Stimulated activated CD4-positive, alpha-beta T cell treated with anti-CD3 and anti-CD28 coated beads, Interleukin-15, amount 100 ng/mL, for 48 hours (primary cell): ENCODE measurements at regions not wholly inside any gene's neighbourhood (a gene's known extent, or its start where the extent isn't known, plus 50 kb on each side); places are given as distances from the start of the nearest gene placed in this dataset.

Experiments used
- DNase-seq, 2 donors: peaks; one replicate each; pipeline ENCODE4 v3.0.0-alpha.2; 2020; ENCODE audit warnings: low read depth in 2 of 2

DNA sequence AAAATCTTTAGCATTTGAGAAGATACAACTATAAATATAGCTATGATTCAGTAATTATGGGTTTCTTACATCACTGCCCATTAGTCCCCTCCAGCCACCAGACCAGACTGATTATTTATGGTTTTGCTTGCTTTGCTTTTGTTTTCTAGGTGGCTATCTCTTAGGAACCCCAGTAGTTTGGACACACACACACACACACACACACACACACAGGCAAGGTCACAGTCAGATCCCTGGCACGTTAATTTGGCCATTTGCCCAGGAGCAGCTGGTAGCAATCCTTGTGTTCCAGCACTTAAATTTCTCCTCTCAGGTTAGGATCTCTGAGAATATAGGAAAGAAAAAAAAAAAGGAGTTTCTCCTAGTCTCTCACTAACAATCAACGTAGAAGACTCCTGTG is 90.2 kb upstream of the RESF1 start:
- no peak for DNase-seq

DNA sequence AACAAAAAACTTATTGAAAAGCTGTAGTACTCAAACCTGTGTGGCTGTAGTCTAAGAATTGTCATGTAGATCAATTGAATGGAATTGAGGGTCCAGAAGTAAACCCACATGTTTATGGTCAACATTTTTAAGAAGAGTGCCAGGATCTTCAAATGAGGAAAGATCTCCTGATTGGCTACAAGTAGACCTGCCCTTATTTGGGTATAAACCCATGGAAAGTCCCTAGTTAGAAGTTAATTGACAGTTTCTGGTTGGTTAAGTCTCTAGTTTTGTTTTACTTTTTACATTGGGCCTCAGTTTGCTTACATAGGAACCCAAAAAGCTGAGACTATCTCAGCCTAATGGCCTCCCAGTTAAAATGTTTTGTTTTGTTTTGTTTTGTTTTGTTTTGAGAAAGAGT is 91.9 kb upstream of the RESF1 start:
- no peak for DNase-seq

DNA sequence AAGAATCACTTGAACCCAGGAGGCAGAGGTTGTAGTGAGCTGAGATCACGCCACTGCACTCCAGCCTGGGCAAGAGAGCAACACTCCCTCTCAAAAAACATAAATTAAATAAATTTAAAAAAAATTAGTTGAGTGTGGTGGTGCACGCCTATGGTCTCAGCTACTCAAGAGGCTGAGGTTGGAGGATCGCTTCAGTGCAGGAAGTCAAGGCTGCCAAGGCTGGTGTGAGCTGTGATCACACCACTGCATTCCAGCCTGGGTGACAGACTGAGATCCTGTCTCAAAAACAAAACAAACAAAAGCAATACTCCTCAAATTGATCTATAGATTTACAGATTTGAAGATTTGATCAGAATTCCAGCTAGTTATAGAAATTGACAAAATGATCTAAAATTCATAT is 92.7 kb upstream of the RESF1 start:
- no peak for DNase-seq

- DNase-seq = no peak
Observed at GRCh38 chr12:31865023-31865422, 94.2 kb upstream of the RESF1 start.

GRCh38 chr12:31861360-31861759 is 97.9 kb upstream of the RESF1 start:
- no peak for DNase-seq

DNA sequence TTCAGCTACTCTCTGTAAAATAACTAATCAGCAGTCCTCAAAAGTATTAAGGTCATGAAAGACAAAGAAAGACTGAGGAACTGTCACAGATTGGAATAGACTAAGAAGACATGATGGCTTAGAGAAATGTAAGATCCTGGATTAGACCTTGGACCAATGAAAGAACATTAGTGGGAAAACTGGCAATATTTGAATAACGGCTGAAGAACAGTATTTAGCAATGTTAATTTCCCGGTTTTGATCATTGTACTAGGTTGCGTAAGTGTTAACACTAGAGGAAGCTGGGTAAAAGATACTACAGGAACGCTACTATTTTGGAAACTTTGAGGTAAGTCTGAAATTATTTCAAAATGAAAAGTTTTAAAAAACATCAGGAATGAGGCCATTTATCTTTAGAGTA is 98.8 kb upstream of the RESF1 start:
- no peak for DNase-seq

DNA sequence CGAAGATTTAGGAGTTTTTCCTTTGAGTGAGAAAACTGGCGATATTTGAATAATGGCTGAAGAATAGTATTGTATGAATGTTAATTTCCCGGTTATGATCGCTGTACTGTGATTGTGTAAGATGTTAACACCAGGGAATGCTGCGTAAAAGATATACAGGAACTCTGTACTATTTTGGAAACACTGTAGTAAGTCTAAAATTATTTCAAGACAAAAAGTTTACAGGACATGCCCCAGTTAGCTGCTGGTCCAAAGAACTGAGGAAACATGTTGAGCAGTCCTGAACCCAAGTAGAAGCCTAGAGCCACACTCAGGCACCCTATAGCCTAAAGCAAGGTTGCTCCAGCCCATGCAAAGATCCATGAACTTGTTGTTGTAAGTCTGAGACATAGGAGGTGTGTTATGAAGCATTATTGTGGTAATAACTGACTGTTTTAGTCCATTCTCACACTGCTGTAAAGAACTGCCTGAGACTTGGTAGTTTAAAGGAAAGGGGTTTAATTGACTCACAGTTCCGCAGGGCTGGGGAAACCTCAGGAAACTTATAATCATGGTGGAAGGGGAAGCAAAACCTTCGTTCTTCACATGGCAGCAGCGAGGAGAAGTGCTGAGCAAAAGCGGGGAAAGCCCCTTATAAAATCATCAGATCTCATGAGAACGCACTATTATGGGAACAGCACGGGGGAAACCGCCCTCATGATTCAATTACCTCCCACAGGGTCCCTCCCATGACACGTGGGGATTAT is 99.8 kb upstream of the RESF1 start:
- no peak for DNase-seq

- DNase-seq = no peak
Observed at GRCh38 chr12:31855427-31855826, 103.8 kb upstream of the RESF1 start.

DNA sequence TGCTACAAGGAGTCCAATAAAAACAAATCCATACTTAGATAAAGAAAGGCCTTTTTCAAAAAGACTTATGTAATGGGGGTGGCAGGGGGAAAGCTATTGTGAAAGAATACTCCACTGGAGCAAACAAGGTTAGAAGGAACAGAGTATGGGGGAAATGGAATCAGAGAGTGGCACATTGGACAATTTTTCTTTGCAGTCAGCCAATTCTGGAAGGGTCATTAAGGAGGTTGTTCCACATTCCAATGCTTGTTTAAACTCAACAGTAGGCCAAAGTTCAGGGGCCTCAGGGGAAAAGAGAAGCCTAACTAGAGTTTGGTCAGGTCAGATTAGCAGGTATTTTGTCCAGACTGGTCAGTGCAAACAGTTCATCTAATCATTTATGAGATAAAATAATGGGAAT is 105.2 kb upstream of the RESF1 start:
- DNase-seq = no peak

DNA sequence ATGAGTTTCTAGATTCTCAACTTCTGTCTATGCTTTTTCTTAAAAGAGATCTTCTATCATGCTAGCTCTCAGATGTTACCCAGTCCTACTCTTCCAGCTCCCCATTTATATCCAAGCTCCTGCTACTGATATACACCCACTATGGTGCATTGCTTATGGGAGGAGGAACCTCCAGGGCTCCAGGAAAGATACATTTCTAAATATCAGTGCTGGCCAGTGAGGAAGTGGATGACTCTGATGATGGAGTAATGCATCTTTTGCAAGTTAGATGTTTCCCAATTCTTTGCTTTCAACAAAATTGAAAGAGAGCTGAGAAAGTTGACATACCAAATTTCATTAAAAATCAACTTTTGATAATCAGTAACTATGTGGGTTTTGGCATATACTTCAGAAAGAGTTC is 105.7 kb upstream of the RESF1 start:
- DNase-seq = no peak

GRCh38 chr12:31850268-31850667 is 108.9 kb upstream of the RESF1 start:
- DNase-seq = no peak

DNA sequence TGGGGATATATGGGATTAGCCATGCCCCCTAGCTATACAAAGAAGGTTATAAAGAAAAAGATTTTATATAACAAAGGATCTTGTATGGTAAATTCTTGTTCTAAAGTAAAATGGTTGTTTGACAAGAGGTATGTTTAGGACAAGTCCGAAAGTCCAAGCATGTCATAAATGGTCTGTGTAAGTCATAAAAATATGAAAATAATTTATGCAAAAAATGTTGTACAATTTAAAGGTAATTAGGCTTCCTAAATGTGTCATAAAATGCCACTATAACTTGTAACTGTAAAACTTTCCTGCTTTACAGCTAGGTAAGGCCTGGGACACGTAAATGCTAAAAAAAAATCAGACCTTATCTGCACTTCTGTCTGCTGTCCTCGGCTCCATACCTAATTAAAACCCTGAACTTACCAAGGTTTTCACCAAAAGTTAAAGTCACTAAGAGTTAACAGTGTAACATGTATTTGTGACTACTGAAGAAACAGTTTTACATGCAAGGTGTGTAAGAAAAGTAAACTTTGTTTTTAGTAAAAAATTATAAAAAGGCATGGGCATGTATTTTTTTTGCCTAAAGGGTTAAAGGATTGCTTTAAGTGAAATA is 110.0 kb upstream of the RESF1 start:
- DNase-seq = no peak

DNA sequence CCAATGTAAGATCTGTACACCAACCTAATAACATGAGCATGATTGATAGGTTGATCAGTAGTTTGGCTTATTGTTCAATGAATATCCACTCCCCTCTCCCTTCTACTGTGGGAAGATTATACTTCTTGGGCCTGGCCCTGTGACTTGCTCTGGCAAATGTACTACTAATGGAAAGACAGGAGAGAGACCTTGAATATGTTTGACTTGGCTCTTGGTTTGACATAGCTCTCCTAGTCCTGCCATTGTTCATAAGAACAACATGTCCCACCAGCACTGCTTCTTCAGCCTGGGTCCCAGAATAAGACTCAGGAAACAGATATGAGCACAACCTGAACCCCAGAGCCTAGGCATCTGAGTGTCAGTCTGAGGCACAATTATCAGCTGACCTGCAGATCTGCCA is 112.8 kb upstream of the RESF1 start:
- no peak for DNase-seq

DNA sequence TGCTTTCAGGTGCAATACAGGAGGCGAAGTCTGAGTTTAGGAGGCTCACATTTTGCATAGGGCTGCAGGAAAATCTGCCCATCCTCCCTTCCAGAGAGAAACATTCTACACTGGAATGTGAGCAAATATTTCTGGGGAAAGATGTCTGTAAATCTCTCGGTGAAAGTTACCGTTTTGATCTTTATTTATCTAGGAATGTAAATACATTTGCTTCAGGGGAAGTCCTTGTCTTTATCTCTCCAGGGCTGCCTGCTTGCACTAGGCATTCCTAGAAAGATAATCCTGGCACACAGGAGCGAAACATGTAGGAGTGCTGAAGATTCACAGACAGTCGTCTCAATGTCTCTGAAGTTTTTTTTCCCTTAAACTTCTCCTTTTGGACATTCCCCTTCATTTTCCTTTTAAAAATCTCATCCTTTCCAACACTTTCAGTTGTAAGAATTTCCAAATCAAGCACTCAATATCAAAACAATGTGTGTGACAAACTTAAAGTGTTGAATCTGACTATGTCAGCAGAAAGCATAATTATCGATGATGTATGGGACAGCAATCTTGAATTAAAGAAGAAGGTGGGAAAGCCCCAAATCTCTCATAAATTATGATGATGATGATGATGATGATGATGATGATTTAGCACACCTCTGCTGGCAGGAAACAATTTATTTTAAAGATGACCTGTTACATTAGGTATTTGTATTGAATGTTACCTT is 113.4 kb upstream of the RESF1 start:
- DNase-seq = no peak

DNA sequence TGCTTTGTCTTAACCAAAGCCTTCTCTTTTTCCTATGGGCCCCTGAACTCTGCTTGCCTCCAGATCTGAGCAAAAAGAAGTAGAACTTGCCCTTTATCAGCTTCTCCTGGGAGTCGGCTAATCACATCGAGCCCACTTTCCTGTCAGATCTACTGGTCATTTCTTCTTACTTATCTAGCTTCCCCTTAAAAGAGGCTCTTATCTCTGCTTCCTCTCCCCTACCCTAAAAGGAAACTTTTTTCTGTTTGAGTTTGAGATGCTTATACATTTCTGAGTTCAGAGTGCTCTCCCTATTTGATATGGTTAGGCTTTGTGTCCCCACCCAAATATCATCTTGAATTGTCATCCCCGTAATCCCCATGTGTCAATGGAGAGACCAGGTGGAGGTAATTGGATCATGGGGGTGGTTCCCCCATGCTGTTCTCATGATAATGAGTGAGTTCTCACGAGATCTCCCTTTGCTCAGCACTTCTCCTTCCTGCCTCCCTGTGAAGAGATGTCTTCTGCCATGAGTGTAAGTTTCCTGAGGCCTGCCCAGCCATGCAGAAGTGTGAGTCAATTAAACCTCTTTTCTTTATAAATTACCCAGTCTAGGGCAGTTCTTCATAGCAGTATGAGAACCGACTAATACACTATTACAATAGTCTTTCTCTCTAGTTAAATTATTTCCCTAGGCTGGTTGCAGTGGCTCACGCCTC is 114.7 kb upstream of the AMN1 start:
- DNase-seq = no peak

DNA sequence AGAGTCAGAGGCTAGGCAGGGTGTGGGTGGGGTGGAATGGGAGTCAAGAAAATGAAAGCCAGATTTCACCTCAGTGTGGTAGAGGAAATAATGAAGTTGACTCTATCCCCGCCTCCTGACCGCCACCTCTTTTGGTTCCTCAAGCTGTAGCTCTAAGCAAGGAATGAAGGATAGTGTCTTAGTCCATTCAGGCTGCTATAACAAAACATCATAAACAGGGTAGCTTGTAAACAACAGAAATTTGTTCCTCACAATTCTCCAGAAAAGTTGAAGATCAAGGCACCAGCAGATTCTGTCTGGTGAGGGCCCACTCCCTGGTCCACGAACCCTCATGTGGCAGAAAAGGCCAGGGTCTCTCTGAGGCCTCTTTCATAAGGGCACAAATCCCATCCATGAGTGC is 109.1 kb upstream of the AMN1 start:
- no peak for DNase-seq

DNA sequence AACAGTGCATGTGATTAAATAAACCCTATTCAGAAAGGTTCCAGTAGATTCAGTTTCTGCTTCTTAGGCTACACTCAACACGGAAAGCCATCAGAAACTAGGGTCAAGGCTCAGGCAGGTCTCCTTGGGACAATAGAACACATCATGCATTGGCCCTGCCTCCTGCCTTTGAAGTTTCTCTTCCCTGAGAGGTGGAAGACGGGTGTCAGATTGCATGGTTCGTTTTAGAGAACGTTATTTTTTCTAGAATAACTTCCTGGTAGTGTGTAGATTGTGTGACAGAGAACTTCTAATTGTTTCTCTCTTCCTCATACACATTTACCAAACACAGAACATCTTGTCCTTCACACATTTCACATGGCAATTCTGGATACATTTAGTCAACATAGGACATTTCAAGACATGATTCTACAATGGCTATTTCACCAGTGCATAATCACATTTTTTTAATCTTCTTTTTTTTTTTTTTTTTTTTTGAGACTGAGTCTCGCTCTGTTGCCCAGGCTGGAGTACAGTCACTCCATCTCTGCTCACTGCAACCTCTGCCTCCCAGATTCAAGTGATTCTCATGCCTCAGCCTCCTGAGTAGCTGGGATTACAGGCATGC is 106.6 kb upstream of the AMN1 start:
- no peak for DNase-seq

GRCh38 chr12:31834150-31834549 is 105.3 kb upstream of the AMN1 start:
- DNase-seq = no peak

DNA sequence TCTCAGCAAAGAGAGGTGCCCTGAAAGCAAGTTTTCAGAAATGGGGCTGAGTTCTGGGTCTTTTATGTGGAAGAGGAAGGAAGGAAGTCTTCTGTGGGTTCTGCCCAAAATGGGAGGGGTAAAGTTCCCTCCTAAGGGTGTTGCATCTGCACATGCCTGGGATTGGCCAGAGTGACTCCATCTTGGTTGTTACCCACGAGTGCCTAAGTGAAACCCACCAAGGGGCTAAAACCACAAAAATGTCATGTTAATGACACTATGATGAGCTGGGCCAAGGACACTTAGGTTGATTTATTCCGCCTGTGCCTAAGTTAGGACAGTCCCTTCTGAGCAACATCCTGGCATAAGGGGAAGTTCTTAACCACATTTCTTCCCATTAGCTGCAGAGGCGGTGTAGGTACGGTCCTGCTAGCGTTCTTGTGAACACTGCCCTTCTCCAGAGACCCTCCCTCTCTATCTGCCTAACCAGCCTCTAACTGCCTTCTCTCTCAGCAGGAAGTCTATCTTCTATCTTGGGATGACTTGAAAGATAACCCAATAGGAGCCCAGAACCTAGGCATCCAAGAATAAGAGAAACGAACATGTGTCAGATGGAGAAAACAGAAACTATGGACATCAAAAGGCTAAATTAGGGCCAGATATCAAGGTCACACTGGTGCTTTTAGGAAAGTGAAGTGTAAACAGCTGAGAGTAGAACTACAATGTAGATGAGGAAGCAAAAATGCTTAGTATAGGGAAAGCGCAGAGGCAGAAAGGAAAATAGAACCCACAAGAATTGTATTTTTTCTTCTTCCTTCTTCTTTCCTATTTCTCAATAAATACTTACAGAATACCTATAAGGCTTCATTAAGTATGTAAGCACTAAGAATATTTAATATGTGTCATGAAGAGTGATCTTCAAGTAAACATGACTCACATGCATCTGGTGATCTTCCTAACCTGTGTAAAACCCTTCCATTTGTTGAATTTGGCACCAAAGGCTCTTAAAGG is 104.2 kb upstream of the AMN1 start:
- DNase-seq = no peak

DNA sequence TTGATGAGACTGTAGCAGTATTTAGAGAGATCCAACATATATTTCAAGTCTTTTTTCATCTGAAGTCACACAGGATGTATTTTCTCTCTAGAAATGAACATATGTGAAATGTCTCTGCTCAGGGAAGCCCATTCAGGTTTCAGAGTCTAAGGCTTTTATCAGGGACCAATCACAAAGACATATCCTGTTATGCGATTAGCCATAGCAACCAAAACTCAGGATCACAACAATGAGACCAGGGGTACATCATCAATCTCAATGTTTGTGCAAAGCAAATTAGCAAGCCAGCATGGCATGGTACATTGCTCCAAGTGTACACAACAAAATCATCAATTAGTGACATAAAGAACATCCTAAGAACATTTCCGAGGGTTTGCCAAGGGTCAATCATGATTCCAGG is 99.2 kb upstream of the AMN1 start:
- no peak for DNase-seq

- no peak for DNase-seq
Observed at GRCh38 chr12:31822761-31823160, 93.9 kb upstream of the AMN1 start.
